ENCODE measurements at regions not wholly inside any gene's neighbourhood (a gene's known extent, or its start where the extent isn't known, plus 50 kb on each side); places are given as distances from the start of the nearest gene placed in this dataset.

DNA sequence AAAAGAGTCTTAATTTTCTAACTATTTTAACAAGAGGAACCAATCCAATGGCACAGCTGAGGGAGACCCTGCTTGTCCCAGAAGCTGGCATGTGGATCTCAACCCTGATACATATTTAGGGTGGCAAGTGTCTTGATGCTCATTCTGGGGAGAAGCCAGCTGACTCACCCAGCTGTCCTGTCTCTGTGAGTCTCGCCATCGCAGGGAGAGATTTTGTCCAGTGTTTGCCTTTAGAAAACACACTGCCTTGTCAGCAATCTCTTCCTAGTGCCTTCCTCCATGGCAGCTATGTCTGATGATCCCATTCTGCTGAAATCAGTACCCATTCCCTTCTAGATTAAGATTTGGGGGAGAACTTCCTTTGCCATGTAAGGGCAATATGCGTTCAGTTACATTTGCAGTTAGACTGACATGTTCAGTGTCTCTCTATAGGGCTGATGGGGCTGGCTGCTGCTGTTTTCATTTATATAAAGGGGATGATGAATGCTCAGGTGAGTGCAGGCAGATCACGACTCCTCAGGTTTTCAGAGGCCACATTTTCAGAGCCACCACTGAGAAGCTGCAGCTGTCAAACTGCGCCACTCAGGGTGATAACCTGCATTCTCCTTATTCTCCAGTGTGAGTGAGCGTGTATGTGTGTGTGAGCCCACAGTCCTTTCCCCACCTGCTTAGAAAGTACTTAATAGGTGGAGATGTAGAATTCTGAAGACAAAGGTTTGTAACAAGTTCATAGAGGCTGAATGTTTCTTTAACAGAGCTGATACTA, 217.0 kb downstream of the GAS1 start:
- DNase-seq (ENCODE audit: low read depth) = no peak

DNA sequence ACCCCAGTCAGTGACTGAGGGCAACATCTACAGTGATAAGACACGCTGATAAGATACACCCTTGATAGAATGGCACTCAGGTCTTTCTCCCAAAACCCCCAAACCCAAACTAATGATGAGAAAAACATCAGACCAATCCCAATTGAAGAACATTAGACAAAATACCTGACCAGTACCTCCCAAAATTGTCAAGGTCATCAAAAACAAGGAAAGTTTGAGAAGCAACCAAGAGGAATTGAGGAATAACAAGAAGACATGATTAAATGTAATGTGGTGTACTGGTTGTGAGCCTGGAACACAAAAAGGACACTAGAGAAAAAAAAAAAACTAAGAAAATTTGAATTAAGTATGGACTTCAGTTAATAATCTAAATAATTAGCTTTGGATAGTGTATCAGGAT, 222.8 kb downstream of the GAS1 start:
- DNase-seq (ENCODE audit: low read depth) = no peak

DNA sequence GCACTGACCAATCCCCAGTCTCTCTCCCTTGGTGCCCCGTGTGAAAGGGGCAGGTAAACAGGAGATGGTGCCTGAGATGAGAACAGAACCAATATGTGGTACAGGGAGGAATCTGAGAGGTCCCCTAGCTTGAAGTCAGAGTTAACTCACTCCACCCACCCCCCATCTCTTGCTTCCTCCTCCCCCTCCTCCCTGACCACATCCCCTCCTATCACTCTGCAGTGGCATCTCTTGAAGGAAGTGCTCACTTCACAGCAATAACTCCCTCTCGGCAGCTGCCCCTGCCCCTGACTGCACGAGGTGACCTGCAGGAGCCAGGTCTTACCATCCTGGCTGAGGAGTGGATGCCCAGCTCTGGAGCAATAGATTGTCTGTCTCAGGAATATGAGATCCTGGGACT, 224.0 kb downstream of the GAS1 start:
- DNase-seq (ENCODE audit: low read depth) = no peak

DNA sequence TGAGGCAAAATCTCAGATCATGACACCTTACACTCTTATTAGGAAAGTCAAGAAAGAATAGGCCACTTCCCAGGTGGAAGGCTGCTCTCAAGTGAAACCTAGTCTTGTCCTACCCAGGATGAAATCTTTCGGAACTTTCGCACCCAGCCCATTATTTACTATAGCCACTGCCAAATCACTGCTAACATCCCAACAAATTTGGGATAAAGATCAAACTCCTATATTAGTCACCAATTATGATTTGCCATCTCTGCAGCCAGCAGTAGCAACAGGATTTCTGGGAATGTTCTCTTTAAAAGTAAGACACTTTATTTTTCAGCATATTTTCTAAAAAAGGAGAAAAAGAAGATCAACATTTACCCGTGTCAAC, 224.6 kb downstream of the GAS1 start:
- no peak for DNase-seq (ENCODE audit: low read depth)

GRCh38 chr9:86721843-86722705, 225.2 kb downstream of the GAS1 start:
- peak; percentile 97 for DNase-seq (ENCODE audit: low read depth)

- DNase-seq (ENCODE audit: low read depth) = no peak
Measured at GRCh38 chr9:86721226-86721781, 226.0 kb downstream of the GAS1 start.

GRCh38 chr9:86720639-86721225, 226.6 kb downstream of the GAS1 start:
- no peak for DNase-seq (ENCODE audit: low read depth)

GRCh38 chr9:86718388-86719049, 228.8 kb downstream of the GAS1 start:
- DNase-seq (ENCODE audit: low read depth) = peak; percentile 69

DNA sequence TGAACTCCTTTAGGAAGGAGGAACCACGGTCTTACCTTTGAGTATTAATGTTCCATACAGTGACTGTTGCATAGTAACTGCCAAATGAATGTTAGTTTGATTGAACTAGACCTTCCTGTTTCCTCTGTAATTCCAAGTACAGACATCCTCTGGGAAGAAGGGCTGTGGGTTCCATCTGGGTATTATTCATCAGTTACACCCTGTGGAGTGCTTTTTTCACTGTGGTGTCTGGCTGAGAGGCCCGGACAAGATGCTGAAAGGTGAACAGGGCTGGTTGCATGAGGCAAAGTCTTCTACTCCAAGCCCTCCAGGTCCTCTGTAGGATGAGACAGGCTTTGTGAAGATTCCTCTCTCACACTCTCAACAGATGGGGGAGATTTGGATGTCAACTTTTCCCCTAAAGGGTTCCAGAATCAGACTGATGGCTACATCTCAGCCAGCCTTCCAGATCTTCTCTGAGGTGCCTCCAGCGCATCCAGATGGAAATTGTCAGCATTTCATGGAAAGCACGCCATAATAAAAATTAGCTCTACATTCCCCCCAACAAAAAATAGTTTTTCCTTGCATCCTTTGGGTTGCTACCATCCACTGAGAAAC, 230.9 kb downstream of the GAS1 start:
- no peak for DNase-seq (ENCODE audit: low read depth)

- peak; percentile 94 for DNase-seq (ENCODE audit: low read depth)
Measured at GRCh38 chr9:86714999-86715398, 232.3 kb downstream of the GAS1 start.

DNA sequence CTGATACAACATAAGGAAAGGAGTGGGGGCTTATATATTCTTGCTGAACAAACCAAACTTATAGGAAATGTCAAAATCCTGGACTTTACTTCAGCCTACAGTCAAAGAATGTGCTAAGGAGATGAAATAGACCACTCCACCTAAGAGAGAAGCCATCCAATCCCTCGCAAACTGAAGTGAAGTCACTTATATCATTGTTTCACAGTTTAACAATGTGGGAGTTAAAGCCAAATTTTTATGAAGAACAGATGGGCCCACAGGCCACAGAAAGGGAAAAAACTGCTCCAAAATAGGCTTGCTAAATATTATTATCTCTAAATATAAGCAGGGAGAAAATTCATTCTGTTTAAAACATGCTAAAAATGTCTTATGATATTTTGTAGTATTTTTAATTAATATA, 233.3 kb downstream of the GAS1 start:
- peak; percentile 89 for DNase-seq (ENCODE audit: low read depth)

DNA sequence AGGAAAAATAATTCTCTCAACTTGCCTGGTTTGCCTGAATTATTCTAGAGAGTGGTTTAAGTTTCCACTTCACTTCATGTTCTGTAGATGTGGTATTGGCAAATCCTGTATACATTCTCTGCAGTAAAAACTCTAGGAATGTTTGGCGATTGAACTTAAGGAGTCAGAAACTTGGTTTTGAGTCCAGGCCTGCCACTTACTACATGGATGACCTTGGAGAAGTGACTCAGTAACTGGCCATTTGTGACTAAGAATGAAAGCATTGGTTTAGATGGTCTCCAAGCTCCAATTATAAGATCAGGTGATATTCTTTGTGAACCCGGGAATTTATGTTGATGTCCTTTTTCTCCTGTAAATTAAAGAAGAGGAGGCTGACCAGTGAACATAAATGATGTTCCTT, 233.8 kb downstream of the GAS1 start:
- no peak for DNase-seq (ENCODE audit: low read depth)

DNA sequence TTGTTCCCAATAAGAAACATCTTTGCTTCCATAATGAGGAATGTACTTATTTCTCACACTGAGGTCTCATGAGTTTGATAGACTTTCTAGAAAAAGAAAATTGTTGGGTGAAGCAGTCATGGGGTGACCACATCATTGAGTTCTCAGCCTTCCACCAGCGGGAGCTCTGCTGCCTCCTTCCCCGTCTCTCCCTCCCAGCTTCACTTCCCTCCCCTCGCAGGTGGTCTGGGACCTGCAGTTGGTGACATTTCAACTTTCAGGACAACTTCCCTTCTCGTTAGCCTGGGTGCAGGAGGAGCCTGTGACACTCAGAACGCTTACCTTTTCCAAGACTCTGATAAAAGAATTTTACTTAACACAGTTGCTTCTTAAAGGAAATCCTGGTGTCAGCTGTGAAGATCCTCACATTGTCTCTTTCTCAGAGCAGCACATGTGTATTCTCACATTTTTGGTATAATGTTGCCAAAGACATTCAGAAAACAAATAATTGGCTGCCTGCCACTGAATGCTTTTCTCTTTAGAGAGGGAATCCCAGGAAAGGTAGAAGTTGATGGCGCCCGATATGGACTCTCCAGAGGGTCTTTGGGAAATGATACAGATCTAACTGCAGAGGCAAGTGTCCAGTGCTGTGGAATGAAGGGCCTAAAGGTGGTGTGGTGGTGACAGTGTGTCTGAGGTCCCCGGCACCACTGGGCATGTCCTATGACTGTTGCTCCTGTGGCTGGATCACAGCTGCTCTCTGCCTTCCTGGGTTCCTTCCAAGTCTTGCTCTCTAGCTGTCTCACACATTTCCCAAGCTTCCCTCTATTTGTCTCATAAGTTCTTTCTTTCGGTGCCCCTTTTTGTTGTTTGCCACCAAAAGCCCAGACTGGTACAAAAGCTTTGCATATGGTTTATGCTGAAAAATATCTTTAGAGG, 238.1 kb downstream of the GAS1 start:
- DNase-seq (ENCODE audit: low read depth) = no peak

DNA sequence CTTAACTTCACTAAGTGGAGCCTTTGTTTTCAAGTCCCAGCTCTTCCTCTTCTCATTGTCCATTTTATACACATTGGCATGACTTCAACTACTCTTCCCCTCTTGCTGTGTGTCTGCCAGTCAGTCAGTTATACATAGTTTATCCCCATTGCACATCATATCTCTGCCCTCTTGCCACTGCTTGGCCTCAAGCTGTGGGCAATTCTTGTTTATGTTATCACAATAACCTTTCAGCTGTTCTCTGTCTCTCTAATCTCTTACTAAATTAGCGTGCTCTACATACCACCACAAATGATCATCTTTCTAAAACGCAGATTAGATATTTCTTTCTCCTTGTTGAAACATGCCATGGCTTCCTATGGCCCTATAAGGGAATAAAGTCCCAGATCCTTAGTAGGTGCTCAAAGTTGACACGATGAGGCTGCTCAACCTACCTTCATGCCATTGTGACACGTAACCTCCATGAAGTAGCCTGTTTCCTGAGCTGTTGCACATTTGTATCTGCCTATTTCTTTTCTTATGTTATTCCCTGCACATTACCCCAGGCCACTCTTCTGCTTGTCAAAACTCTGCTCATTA, 239.3 kb downstream of the GAS1 start:
- no peak for DNase-seq (ENCODE audit: low read depth)

- DNase-seq (ENCODE audit: low read depth) = no peak
Measured at GRCh38 chr9:86706391-86706790, 240.9 kb downstream of the GAS1 start.

DNA sequence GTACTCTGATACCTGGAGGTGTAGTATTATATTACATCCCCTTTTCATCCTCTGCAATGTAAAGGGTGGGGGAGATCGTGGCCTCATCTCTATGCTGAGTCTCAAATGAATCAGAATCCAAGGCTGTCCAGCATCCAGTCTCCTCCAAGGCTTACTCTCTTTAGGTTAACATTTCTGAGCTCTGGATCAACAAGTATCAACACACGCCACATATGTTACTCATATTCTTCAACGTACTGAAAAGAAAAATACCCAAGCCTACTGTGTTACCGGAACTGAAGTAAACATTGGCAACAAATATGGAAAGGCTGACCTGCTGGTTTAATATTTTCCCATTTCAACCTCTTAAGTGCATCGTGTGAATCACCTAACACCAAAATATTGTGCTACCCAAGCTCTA, 241.8 kb downstream of the GAS1 start:
- DNase-seq (ENCODE audit: low read depth) = peak; percentile 74

- DNase-seq (ENCODE audit: low read depth) = no peak
Measured at GRCh38 chr9:86703346-86703745, 244.0 kb downstream of the GAS1 start.

GRCh38 chr9:86700629-86701028, 246.7 kb downstream of the GAS1 start:
- DNase-seq (ENCODE audit: low read depth) = peak; percentile 73

DNA sequence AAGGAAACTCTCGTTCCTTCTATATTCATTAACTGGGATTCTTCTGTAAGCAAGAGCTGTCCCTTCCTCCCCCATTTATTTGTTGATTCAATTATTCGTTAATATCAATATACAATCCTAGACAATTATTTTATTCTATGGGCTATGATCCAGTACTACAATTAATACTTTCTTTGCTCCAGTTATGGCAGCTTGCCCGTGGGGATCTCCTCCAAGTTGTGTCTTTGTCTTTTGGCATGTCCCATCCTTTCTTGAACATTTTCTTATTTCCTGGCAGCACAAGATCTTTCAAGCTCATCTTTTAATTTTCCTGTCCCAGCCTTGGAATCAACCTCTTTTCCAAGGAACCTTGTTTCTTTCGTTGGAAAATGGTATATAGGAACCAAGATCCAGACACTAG, 249.3 kb downstream of the GAS1 start:
- no peak for DNase-seq (ENCODE audit: low read depth)

DNA sequence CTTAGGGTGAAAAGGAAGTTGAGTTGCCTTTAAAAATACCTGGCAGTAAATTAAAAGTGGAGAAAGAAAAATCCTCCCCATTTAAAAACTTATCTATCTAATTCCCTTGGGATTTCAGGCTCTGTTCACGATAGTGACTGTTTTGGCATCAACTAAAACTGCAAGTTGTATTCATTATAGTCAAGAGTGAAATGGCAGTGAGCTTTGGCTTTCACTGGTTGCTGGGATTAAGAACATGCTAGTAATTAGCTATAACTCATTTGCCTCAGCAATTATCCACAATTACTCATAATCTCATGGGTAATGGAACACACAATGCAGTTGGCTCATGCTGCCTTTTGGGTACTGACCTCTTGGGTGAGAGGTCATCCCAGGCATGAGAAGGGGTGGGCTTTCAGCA, 250.1 kb downstream of the GAS1 start:
- DNase-seq (ENCODE audit: low read depth) = no peak

Measured in forelimb muscle (tissue), 1 donor.